Neuron (in vitro differentiated cells): ENCODE measurements at regions not wholly inside any gene's neighbourhood (a gene's known extent, or its start where the extent isn't known, plus 50 kb on each side); places are given as distances from the start of the nearest gene placed in this dataset.

Experiments
- H2AFZ ChIP-seq: one replicate; pipeline ENCODE4 v1.6.1; 2013; ENCODE audit warnings: low read depth, mild to moderate bottlenecking, inconsistent platforms, low read length, moderate library complexity
- H3K27me3 ChIP-seq: one replicate; pipeline ENCODE4 v1.6.1; 2013; ENCODE audit warnings: low read length; ENCODE audit not compliant: insufficient read depth
- H3K36me3 ChIP-seq: one replicate; pipeline ENCODE4 v1.6.1; 2013; ENCODE audit warnings: low read length; ENCODE audit not compliant: insufficient read depth
- H3K4me1 ChIP-seq: one replicate; pipeline ENCODE4 v1.6.1; 2013; ENCODE audit warnings: low read length; ENCODE audit not compliant: insufficient read depth
- H3K4me3 ChIP-seq: 2 replicates; pipeline ENCODE4 v1.5.1; 2013; ENCODE audit warnings: mild to moderate bottlenecking, low read length, moderate library complexity
- H3K9me3 ChIP-seq: one replicate; pipeline ENCODE4 v1.6.1; 2013; ENCODE audit warnings: low read length

- H3K9me3 ChIP-seq: peaks cover 4% of the 10 kb centered on the region
- no peak overlapping the region for H2AFZ ChIP-seq
- no peaks in the 10 kb centered on the region for H3K36me3 ChIP-seq
- H3K4me3 ChIP-seq: no peak overlapping the region
- H3K4me1 ChIP-seq: peaks cover 10% of the 10 kb centered on the region
- no peaks in the 10 kb centered on the region for H3K27me3 ChIP-seq
Measured at GRCh38 chr7:3239291-3239691, 61.8 kb upstream of the SDK1 start.

GRCh38 chr7:3240826-3241430 is 60.1 kb upstream of the SDK1 start:
- no peaks in the 10 kb centered on the region for H3K27me3 ChIP-seq
- H3K4me1 ChIP-seq: peaks cover 16% of the 10 kb centered on the region
- H2AFZ ChIP-seq: no peak overlapping the region
- no peak overlapping the region for H3K4me3 ChIP-seq
- H3K9me3 ChIP-seq: peaks cover 1% of the 10 kb centered on the region
- no peaks in the 10 kb centered on the region for H3K36me3 ChIP-seq

DNA sequence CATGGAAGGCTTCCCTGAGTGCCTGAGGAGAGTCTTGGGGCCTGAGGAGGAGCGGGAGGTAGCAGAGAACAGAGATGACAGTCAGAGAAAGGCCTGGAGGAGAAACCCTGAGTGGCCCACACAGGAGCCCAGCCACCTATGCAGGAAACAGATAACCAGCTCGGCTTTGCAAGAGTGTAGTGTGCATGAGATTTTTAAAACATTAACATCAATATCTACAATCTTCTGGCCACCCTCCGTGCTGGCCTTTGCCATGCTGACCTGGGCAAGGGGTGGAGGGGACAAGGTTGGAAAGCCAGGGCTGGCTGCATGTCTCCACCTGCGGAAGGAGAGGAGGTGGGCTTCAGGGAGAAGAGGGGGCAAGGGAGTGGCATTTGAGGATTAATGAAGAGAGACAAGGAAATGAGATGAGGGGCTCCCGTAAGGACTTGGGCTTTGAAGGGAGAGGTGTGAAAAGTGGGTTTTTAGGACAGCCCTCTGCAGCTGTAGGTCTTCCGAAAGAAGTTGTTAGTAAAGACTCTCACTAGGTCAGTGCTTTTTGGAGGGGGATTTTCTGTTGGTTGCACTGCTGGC is 59.3 kb upstream of the SDK1 start:
- Histone ChIP-seq H3K36me3 (no peaks in the 10 kb centered on the region), H3K9me3 (no peaks in the 10 kb centered on the region), H3K4me3 (no peak overlapping the region), H3K4me1 (peaks cover 16% of the 10 kb centered on the region), H3K27me3 (no peaks in the 10 kb centered on the region), H2AFZ (no peak overlapping the region)

GRCh38 chr7:3242398-3242972 is 58.6 kb upstream of the SDK1 start:
- H3K27me3 ChIP-seq: no peaks in the 10 kb centered on the region
- H3K4me1 ChIP-seq: peaks cover 16% of the 10 kb centered on the region
- H3K9me3 ChIP-seq: no peaks in the 10 kb centered on the region
- no peaks in the 10 kb centered on the region for H3K36me3 ChIP-seq
- no peak overlapping the region for H2AFZ ChIP-seq
- no peak overlapping the region for H3K4me3 ChIP-seq

GRCh38 chr7:3243256-3243655 is 57.8 kb upstream of the SDK1 start:
- H3K4me1 ChIP-seq: peaks cover 16% of the 10 kb centered on the region
- no peak overlapping the region for H3K4me3 ChIP-seq
- H3K9me3 ChIP-seq: no peaks in the 10 kb centered on the region
- H3K27me3 ChIP-seq: no peaks in the 10 kb centered on the region
- no peaks in the 10 kb centered on the region for H3K36me3 ChIP-seq
- H2AFZ ChIP-seq: no peak overlapping the region

- H3K9me3 ChIP-seq: no peaks in the 10 kb centered on the region
- H3K36me3 ChIP-seq: no peaks in the 10 kb centered on the region
- H2AFZ ChIP-seq: no peak overlapping the region
- H3K4me3 ChIP-seq: no peak overlapping the region
- peaks cover 19% of the 10 kb centered on the region for H3K4me1 ChIP-seq
- H3K27me3 ChIP-seq: no peaks in the 10 kb centered on the region
Measured at GRCh38 chr7:3243680-3244079, 57.4 kb upstream of the SDK1 start.

- Histone ChIP-seq H2AFZ (no peak overlapping the region), H3K4me1 (peaks cover 20% of the 10 kb centered on the region), H3K9me3 (no peaks in the 10 kb centered on the region), H3K27me3 (no peaks in the 10 kb centered on the region), H3K4me3 (no peak overlapping the region), H3K36me3 (no peaks in the 10 kb centered on the region)
Measured at GRCh38 chr7:3244241-3244814, 56.7 kb upstream of the SDK1 start.

- Histone ChIP-seq H2AFZ (no peak overlapping the region), H3K4me1 (peaks cover 20% of the 10 kb centered on the region), H3K36me3 (no peaks in the 10 kb centered on the region), H3K27me3 (no peaks in the 10 kb centered on the region), H3K4me3 (no peak overlapping the region), H3K9me3 (no peaks in the 10 kb centered on the region)
Measured at GRCh38 chr7:3245077-3245476, 56.0 kb upstream of the SDK1 start.

- H3K27me3 ChIP-seq: no peaks in the 10 kb centered on the region
- H3K4me3 ChIP-seq: no peak overlapping the region
- H3K36me3 ChIP-seq: no peaks in the 10 kb centered on the region
- no peaks in the 10 kb centered on the region for H3K9me3 ChIP-seq
- peaks cover 20% of the 10 kb centered on the region for H3K4me1 ChIP-seq
- no peak overlapping the region for H2AFZ ChIP-seq
Measured at GRCh38 chr7:3245721-3246120, 55.3 kb upstream of the SDK1 start.

DNA sequence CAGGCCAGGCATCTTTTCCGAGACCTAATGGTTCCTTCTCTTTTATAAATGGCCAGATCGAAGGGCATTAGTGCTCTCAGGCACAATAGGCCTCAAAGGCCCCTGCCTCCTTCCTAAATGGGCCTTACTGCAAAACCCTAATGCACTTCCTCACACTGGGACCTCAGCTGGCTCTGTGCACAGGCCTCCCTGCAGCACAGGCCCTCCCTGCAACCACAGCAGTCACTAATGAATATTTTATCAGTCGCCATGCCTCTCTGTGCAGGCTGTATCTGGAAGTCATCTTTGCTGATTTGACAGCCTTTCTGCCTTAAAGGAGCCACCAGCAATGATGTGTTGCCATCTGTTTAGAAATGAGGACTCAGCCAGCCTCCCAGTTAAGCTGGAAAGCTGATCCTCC is 54.9 kb upstream of the SDK1 start:
- H3K9me3 ChIP-seq: no peaks in the 10 kb centered on the region
- peak overlapping the region; percentile 1 for H2AFZ ChIP-seq
- H3K27me3 ChIP-seq: no peaks in the 10 kb centered on the region
- H3K36me3 ChIP-seq: no peaks in the 10 kb centered on the region
- H3K4me3 ChIP-seq: no peak overlapping the region
- H3K4me1 ChIP-seq: peaks cover 20% of the 10 kb centered on the region

GRCh38 chr7:3246651-3247050 is 54.4 kb upstream of the SDK1 start:
- H2AFZ ChIP-seq: peak overlapping the region; percentile 1
- H3K36me3 ChIP-seq: no peaks in the 10 kb centered on the region
- no peak overlapping the region for H3K4me3 ChIP-seq
- H3K4me1 ChIP-seq: peaks cover 20% of the 10 kb centered on the region
- H3K27me3 ChIP-seq: no peaks in the 10 kb centered on the region
- H3K9me3 ChIP-seq: no peaks in the 10 kb centered on the region

GRCh38 chr7:3250725-3251124 is 50.3 kb upstream of the SDK1 start:
- Histone ChIP-seq H3K27me3 (no peaks in the 10 kb centered on the region), H2AFZ (no peak overlapping the region), H3K9me3 (no peaks in the 10 kb centered on the region), H3K4me1 (peaks cover 4% of the 10 kb centered on the region), H3K36me3 (no peaks in the 10 kb centered on the region), H3K4me3 (no peak overlapping the region)
